IPS DF 6.9 (cell line): ENCODE measurements at regions not wholly inside any gene's neighbourhood (a gene's known extent, or its start where the extent isn't known, plus 50 kb on each side); places are given as distances from the start of the nearest gene placed in this dataset.

Source experiments
- DNase-seq: peaks from one replicate; pipeline ENCODE4 v3.0.0-alpha.2; 2013; ENCODE audit warnings: low read depth, low spot score
- H3K27ac ChIP-seq: one replicate; pipeline ENCODE4 v1.5.1; 2013; ENCODE audit warnings: low read length, control low read depth
- H3K27me3 ChIP-seq: 2 replicates; pipeline ENCODE4 v1.6.1; 2013; ENCODE audit warnings: mild to moderate bottlenecking, low read length; ENCODE audit not compliant: control insufficient read depth, insufficient read depth
- H3K36me3 ChIP-seq: 2 replicates; pipeline ENCODE4 v1.6.1; 2013; ENCODE audit warnings: low read length; ENCODE audit not compliant: control insufficient read depth, insufficient read depth
- H3K4me1 ChIP-seq: 2 replicates; pipeline ENCODE4 v1.6.1; 2013; ENCODE audit warnings: low read length; ENCODE audit not compliant: control insufficient read depth, insufficient read depth
- H3K4me3 ChIP-seq: 2 replicates; pipeline ENCODE4 v1.5.1; 2013; ENCODE audit warnings: mild to moderate bottlenecking, low read length
- H3K9me3 ChIP-seq: 2 replicates; pipeline ENCODE4 v1.6.1; 2013; ENCODE audit warnings: low read length, inconsistent platforms; ENCODE audit not compliant: control insufficient read depth, insufficient read depth
- WGBS: extraction: QIAGEN DNeasy Blood & Tissue Kit; methylation state at CpG from one replicate; pipeline ENCODE4 v1.1.7; 2013; ENCODE audit warnings: mixed read lengths, missing lambda C conversion rate; ENCODE audit not compliant: insufficient read length, insufficient coverage; 5-methylcytosine and 5-hydroxymethylcytosine counted together

GRCh38 chr14:100484531-100485267, 102.5 kb downstream of the BEGAIN start:
- Histone ChIP-seq H3K27me3 (no peaks in the 10 kb centered on the region), H3K4me3 (no peak overlapping the region), H3K9me3 (no peaks in the 10 kb centered on the region), H3K27ac (no peak overlapping the region), H3K36me3 (no peaks in the 10 kb centered on the region), H3K4me1 (0 out of 2 replicates have a peak, but pooled peaks cover 1% of the 10 kb centered on the region)
- no CpG with 5 or more reads among the region's 4 CpGs for WGBS
- no peak for DNase-seq

- Histone ChIP-seq H3K27me3 (no peaks in the 10 kb centered on the region), H3K9me3 (no peaks in the 10 kb centered on the region), H3K36me3 (no peaks in the 10 kb centered on the region), H3K27ac (no peak overlapping the region), H3K4me3 (no peak overlapping the region), H3K4me1 (0 out of 2 replicates have a peak, but pooled peaks cover 1% of the 10 kb centered on the region)
- no CpG with 5 or more reads among the region's 21 CpGs for WGBS
- DNase-seq, result peak; percentile 64
Observed at GRCh38 chr14:100486025-100486828, 101.0 kb downstream of the BEGAIN start.
